Stimulated activated CD4-positive, alpha-beta T cell treated with anti-CD3 and anti-CD28 coated beads, Interleukin-15, amount 100 ng/mL, for 1 hour (primary cell): ENCODE measurements at regions not wholly inside any gene's neighbourhood (a gene's known extent, or its start where the extent isn't known, plus 50 kb on each side); places are given as distances from the start of the nearest gene placed in this dataset.
"Not testable (repeated sequence)": the region's sequence is repeated elsewhere in the genome, so short reads cannot be mapped to it uniquely, and the experiment has no call there.

ENCODE experiments used
- DNase-seq, 2 donors: peaks; one replicate each; pipeline ENCODE4 v3.0.0-alpha.2; 2020; ENCODE audit warnings: low read depth in 1 of 2, low spot score in 1 of 2

DNA sequence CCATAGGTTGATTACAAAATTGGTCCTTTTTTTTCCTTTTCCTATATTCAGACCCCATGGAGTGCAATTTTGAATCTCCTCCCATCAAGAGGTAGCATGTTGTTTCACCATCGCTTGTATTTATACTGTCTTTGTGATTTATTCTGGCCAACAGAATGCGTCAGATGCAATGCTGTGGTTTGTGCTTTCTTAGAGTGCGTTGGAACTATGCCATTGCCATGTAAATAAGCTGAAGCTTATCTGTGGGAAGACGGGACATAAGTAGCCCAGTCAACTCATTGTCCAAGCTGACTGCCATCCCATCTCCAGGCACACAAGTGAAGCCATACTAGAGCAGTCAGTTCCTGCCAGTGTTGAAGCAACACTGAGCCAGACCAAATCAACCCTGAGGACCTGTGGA lies 1339.3 kb upstream of the GOT2 start:
- no peak for DNase-seq

DNA sequence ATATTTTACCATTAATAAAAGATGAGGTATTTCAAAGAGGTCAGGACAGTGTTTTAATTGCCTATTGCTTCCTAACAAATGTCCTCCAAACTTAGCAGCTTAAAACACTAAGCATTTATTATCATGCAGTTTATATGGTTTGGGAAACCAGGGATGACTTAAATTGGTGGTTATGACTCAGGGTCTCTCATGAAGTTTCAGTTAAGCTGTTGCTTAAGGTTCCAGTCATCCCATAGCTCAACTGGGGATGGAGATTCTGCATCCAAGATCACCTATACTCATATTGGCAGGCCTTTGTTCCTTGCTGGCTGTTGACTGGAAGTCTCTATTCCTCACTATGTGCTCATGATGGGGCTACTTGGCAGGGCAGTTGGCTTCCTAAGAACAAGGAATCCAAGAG lies 1329.9 kb upstream of the GOT2 start:
- DNase-seq: no peak

DNA sequence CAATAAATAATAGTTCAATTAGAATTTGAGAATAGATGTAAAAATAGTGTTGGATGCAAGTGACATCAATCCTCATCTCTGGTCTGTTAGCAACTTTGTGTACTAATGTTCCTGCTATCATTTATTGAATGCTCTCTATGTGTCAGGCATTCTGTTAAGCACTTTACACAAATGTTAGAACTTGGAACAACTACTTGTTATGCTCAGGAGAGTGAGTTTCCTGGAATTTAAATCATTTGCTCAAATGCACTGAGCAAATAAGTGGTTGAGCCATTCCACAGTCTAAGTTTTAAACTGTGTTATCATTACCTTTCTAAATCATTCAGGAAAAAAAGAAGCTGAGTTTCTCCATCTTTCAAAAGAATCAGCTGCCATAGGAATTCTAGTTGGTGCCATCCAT lies 1327.3 kb upstream of the GOT2 start:
- no peak for DNase-seq

DNA sequence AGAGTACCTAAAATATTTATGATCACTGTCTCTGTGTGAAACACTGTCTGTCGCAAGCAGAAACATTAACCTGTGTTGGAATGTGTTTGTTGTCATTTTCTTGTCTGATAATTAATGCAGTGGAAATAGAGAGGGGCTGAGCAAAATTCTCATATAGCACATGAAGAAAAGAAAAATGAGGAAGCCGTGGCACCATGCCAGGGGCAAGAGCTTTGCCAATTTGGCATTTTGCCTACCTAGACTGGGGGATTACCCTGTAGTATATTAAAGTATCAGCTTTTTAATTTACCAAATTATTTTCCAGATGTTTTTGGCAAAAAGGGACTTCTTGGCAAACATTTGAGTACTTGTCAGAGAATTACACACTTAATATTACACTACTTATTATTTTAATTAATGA lies 1326.6 kb upstream of the GOT2 start:
- DNase-seq: no peak

DNA sequence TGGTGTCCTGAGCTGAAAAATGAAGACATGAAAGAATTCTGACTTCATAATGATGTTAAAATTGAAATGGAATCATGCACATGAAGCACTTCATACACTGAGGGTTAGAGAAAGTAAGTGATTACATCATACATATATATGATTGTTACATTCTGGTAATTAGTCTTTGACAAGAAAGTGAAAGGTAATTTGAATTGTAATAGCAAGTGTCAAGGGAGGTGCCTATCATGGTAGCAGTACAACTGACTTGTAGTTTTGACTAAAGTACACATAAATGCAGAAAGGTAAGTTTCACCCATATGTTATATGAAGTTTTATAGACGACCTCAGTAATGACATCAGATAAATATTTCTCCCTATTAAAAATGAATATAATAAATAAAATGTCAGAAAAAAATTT lies 1325.0 kb upstream of the GOT2 start:
- DNase-seq: no peak

DNA sequence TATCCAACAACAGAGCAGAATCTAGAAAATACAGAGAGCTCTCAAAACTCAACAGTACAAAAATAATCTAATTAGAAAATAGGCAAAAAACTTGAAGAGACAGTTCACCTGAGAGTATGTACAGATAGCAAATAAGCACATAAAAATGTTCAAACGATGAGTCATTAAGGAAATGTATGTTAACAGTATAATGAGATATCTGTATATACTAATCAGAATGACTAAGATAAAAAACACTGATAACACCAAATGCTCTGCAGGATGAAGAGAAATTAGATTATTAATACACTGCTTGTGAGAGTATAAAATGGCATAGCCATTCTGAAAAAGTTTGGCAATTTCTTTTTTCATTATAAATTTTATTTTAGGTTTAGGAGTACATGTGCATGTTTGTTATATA lies 1307.6 kb upstream of the GOT2 start:
- no peak for DNase-seq

DNA sequence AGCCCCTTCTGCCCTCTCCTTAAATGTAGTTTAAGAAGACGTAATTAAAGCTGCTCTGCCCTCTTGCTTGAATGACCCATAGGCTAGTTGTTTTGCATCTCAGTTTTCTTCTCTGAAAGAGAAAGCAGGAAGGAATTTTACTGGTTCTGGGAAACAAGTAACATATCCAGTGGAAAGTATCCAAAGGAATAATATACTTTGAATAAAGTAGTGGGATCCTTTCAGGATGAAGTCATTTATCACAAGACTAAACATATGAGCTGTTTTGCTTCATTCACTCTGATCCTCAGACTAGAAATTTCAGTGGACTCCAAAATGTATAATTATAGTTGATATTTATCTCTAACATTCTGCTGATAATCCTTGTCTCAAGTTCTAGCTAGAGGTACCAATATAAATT lies 1297.6 kb upstream of the GOT2 start:
- DNase-seq: no peak

DNA sequence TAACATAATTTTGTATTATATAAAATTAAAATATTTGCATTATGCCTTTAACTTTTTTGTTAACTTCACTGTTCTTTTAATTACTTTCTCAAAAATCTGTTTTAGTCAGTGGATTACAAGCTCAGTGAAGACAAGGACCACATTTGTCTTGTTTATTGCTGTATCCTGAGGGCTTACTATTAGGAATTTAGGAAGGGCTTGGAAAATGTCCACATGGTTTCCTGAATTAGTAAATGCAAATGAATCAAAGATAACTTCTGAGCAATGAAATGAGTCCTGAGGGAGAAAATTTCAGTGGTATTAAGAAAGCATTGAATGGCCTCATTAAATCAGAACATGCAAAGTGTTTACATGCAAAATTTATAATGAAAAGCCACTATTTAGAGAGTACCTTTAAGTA lies 1293.2 kb upstream of the GOT2 start:
- no peak for DNase-seq

DNA sequence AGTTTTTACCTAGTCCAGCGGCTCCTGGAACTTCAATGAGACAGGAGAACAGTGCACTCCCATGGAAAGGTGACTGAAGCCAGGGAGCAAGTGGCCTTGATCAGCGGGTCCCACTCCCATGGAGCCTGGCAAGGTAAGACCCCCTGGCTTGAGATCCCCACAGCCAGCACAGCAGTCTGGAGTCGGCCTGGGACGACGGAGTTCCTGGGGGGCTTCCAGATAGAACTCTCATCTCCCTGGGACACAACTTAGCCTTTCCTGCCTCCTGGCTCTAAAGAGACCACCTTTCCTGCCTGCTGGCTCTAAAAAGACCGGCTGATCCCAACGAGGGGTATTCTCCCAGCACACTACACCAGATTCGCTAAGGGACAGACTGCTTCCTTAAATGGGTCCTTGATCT lies 1279.0 kb upstream of the GOT2 start:
- no peak for DNase-seq

DNA sequence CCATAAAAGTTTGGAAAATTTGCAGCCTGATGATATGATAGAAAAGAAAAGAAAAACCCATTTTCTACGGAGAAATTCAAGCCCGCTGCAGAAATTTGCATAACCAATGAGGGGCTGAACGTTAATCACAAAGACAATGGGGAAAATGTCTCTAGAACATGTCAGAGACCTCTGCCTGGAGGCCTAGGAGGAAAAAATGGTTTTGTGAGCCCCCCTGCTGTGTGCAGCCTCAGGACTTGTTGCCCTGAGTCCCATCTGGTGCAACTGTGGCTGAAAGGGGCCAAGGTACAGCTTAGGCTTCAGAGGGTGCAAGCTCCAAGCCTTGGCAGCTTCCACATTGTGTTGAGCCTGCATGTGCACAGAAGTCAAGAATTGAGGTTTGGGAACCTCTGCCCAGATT lies 1267.4 kb upstream of the GOT2 start:
- DNase-seq: no peak

DNA sequence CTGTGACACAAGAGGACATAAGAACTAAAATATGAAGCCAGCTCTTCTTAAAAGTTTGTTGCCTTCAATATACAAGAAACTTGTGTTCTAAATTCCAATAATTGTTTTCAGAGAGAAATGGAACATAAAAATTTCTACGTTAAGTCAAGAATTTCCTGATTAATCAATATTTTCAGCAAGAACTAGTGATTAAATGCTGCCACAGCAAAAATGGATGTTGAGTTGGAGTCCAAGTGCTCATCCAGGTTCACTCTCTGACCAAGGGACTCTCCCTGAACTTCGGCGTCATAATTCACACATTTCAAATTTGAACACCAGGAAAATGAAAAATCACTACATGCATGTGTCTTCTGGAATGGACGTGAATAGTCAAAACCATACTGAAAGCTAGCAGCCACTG lies 1263.6 kb upstream of the GOT2 start:
- no peak for DNase-seq

DNA sequence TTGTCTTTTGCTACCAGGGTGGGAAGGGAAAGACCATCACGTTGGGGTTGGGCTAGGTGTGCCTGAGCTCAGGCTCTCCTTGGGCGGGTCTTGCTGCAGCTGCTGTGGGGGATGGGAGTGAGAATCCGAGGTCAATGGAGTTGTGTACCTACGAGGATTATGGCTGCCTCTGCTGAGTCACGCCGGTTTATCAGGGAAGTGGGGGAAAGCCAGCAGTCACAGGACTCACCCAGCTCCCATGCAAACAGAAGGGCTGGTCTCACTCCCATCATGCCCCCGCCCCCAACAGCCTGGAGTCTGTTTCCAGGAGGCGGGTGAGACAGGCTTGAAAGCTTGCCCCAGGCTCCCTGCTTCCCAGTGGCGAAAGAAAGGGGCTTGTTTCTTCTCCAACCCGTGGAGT lies 1259.0 kb upstream of the GOT2 start:
- DNase-seq: no peak

DNA sequence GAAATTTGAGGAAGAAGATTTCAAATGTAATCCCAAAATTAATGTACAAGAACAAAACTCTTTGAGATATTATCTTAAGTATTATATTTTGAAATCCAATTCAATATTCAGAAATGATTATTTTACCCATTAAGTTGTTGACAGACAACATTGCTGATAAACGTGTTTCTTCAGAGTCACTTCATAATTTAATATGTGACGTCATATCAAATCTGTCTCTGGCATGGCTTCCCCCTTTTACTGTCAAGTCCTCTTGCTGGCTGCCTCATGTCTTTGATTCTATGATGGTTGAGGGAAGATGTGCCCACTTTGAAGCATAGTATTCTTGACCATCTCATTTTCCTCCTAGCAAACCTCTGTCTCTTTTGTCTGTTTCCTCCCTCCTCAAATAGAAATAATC lies 1257.1 kb upstream of the GOT2 start:
- DNase-seq: no peak

DNA sequence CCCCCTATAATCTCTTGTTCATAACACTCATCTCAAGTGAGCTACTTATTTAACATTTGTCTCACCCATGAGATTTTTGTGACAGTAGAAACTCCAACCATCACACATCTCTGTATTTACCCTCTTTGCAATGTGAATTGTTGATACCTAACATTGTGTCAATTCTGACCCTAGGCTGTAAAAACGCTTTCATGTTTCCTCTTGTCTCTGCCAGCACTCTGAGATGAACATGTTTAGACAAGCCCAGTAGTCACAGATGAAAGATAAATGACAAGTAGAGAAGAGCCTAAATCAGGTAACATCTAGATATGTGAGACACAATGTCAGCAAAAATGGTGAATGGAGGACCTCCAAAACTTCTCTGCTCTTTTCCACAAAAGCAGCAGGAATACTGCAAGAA lies 1254.5 kb upstream of the GOT2 start:
- no peak for DNase-seq

DNA sequence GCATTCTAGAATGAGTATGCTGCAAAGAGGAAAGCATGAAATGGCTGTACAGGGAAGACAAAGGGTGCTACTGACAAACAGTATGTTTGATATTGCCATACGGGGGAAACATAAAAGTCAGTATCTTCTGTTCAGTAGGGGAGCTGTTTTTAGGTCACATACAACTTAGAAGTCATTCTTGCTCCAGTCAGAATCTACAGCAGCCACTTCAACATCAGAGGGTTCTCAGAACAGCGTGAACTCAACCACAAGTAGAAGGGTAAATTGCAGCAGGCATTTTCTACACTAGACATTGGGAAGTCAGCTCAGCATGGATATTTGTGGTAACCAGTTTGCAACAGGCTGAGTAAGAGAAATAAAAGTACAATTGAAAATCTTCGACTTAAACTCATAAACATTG lies 1241.8 kb upstream of the GOT2 start:
- DNase-seq: no peak

DNA sequence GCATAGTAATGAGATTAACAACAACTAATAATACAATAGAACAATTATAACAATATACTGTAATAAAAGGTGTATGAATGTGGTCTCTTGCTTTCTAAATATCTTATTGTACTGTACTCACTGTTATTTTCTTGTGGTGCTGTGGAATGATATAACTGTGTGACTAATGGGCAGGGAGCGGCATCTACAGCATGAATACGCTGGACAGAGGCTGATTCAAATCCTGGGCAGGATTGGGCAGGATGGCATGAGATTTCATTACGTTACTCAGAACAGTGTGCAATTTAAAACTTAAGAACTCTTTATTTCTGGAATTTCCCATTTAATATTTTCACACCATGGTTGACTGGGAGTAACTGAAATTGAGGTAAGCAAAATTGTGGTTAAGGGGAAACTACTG lies 1239.8 kb upstream of the GOT2 start:
- DNase-seq: no peak

DNA sequence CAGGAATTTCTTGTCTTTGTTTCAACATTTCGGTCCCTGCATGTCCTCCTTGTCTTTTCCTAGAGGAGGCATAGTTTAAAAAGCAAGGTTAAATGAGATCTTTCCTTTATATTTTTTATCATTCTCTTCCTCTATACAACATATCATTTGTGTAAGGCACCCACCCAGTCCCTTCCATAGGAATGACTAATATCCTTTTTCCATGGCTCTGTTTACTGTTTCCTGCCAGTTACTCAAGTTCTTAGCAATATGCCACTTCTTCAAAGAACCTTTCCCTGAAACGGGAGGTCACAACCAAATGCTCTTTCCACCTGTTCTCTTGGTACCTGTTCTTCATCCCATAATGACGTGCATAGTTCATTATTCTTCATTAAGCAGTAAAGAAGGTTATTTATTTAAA lies 1237.1 kb upstream of the GOT2 start:
- DNase-seq: no peak

DNA sequence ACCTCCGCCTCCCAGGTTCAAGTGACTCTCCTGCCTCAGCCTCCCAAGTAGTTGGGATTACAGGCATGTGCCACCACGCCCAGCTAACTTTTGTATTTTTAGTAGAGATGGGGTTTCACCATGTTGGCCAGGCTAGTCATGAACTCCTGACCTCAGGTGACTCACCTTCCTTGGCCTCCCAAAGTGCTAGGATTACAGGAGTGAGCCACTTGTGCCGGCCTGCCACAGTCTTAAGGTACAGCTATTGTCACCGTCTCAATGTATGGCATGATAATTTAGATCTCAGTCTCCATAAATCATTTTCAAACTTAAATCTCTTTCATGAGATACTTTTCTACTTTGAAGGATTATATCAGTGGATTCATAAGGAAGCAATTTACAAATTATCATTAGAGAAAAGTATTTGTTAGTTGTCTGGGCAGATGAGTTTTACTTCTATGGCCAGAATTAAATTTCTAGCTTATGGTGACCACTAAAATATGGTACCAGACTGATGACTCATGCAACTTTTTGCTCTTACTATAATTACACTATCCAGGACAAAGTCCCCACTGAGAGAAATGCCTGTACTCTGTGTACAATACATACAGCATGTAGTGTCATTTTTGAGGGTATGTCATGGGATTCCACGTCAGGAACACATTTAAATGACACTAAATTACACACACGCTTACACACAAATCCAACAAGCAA lies 1230.3 kb upstream of the GOT2 start:
- DNase-seq: no peak

DNA sequence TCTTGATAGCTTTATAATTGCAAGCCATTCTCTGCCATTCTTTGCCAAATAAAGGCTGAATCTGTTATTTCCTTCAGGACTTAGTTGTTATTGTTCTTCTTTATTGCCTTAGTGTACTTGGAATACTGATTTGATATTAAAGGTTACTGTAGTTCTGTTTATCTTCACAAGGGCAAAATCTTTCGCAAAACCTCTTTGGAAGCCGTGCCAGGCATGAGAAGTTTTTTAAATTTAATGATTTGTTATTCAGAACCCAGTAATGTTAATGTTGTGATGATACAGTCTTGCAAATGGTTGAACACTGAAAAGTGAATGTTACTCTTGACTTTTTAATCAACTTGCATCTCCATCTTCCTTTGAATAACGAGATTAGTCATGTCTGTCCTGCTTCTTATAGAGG lies 1225.2 kb upstream of the GOT2 start:
- DNase-seq: no peak

DNA sequence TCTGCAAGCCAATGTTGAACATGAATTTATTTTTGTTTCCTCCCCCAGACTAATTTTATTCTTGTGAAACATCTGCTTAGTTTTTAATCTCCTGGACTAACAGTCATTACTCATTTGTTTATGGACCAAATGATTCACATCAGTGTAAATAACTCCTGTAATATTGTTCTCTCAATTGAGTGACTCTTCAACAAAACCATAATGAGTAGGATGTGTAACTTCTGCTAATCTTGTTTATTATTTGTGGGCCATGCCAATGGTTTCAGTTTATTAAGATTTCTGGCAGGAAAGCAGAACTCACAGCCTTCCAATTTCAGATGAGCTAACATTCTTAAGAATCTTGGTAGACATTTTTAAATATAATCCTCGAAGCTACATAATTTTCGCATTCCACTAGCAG lies 1216.3 kb upstream of the GOT2 start:
- DNase-seq: no peak

DNA sequence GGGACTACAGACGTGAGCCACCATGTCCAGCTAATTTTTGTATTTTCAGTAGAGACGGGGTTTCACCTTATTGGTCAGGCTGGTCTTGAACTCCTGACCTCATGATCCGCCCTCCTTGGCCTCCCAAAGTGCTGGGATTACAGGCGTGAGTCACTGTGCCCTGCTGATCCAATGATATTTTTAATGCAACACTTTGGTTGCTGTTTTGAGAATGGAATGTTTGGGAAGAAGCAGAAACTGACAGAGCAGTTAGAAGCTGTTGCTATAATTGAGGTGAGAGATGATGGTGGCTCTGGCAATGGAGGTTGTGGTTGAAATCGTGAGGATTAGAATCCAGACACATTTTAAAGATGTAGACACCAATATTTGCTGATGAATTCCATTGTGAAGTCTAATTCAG lies 1209.9 kb upstream of the GOT2 start:
- DNase-seq: not testable (repeated sequence)

DNA sequence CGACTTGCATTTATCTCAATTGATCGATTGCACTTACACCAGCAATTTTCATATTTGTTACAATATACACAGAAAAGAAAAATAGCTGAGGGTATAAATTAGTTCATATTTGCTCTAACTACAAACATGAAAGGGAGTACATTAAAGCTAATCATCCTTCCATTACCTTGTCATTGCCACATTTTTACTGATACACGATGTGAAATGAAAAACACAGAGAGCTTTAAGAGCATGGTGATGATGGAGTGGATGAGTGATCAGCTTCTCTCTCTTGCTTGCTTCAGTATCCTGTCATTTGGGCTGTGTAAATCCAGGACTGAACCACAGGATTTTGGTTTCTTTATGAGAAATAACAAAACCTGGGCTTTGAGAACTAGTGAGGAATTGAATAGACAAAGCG lies 1207.5 kb upstream of the GOT2 start:
- DNase-seq: no peak

DNA sequence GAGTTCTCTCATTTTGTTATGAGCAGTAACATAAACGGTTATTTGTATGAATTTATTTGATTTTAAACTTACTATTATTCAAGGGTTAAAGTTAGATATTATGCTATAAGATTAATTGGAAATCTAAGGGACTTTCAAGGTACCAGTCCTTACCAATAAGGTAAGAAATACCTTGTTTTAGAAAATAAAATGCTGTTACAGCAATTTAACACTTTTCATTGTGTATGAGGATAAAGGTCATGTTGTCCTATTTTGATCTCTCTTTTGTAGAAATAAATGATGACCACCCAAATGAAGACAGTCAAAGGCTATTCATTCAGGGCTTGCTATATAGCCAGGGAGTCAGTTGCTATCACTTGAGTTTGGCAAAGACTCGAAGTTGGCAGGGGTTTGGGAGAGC lies 1185.9 kb upstream of the GOT2 start:
- DNase-seq: no peak

DNA sequence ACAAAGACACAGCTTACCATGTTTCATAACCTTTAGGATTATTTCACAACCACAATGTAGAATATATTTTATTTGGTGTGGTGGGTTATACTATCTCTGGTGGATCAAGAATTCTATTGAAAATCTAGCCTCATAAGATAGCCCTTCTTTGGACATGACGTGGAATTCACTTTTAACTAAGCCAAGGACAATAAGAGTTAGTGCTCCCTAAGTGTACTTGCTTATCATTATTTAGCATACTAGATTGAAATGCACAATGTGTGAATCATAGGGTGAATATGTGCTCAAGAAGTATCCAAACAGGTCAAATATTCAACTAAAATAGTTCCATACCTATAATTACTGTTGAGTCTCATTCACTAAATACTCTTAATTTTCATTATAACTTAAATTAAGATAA lies 1179.5 kb upstream of the GOT2 start:
- DNase-seq: no peak
